Activated B cell treated with CpG ODN at 0.5 μM for 24 hours (primary cell): ENCODE measurements at regions not wholly inside any gene's neighbourhood (a gene's known extent, or its start where the extent isn't known, plus 50 kb on each side); places are given as distances from the start of the nearest gene placed in this dataset.

Experiments used
- ATAC-seq: fragments of 200-7000 bp; cut with Tn5 transposase; one replicate; pipeline ENCODE4 v1.10.0; 2021; ENCODE audit warnings: low read depth, mild to moderate bottlenecking, moderate library complexity
- CTCF ChIA-PET: fragments of 350-600 bp; sonication (Branson Sonifier 250); formaldehyde crosslinking; loops from one replicate; lab custom pipeline; 2021; ENCODE audit warnings: antibody characterized with exemption; lab: Charles Lee
- POLR2A ChIA-PET: fragments of 350-600 bp; sonication (Branson Sonifier 250); formaldehyde crosslinking; loops from one replicate; lab custom pipeline; 2021; ENCODE audit warnings: antibody characterized with exemption; lab: Charles Lee
- DNase-seq: peaks from one replicate; pipeline ENCODE4 v3.0.0; 2022
- H3K27ac Mint-ChIP-seq: one replicate; pipeline ENCODE4 v1.8.0; 2020; ENCODE audit warnings: mixed read lengths
- H3K27me3 Mint-ChIP-seq: one replicate; pipeline ENCODE4 v1.8.0; 2021; ENCODE audit warnings: mixed read lengths
- H3K36me3 Mint-ChIP-seq: one replicate; pipeline ENCODE4 v1.8.0; 2021; ENCODE audit warnings: low read depth, mixed read lengths
- H3K4me1 Mint-ChIP-seq: one replicate; pipeline ENCODE4 v1.8.0; 2021; ENCODE audit warnings: mixed read lengths
- H3K4me3 Mint-ChIP-seq: one replicate; pipeline ENCODE4 v1.8.0; 2020; ENCODE audit warnings: mild to moderate bottlenecking, mixed read lengths
- H3K9me3 Mint-ChIP-seq: one replicate; pipeline ENCODE4 v1.8.0; 2020; ENCODE audit warnings: mixed read lengths
- intact Hi-C: fragments of 100-400 bp; cut with micrococcal nuclease; formaldehyde crosslinking; loops from one replicate; pipeline ENCODE4 v1.15.1; 2024
- TF ChIP-seq, protein P1 (sequence below): fragments of 200-600 bp; IDR thresholded peaks from one replicate; pipeline ENCODE4 v1.8.0; 2022; ENCODE audit warnings: antibody characterized with exemption, mild to moderate bottlenecking

DNA sequence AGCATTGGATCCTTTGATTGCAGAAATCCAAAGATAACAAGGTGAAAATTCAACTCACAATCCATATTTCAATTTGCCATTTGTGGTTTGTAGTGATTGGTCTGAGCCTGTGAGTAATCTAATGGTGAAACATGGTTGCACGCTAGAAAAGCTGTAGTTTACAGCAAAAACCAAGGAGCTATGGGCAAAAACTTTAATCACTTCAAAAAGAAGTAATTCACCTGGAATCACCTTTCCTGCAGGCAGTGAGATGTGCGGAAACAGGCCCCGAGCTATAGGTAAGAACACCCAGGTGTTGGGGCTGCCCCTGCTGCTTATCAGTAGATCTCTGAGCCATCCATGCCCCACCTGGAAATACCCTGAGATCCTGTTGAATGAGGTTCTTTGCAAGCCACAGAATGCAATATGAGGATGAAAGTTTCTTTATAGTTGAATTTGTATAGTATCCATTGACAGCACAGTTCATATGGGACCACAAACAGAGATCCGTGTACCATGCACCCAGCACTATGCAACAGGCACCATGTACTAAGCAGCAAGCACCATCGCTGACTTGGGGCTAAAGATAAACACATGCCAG, 208.2 kb downstream of the SPP2 start:
- no peak for DNase-seq
- ChIA-PET CTCF (no interaction called here), POLR2A (no interaction called here)
- Mint-ChIP-seq H3K4me3 (no peak overlapping the region), H3K36me3 (no peaks in the 10 kb centered on the region), H3K9me3 (no peaks in the 10 kb centered on the region), H3K4me1 (no peaks in the 10 kb centered on the region), H3K27me3 (peaks cover 35% of the 10 kb centered on the region), H3K27ac (no peak overlapping the region)
- TF ChIP-seq, protein P1, sequence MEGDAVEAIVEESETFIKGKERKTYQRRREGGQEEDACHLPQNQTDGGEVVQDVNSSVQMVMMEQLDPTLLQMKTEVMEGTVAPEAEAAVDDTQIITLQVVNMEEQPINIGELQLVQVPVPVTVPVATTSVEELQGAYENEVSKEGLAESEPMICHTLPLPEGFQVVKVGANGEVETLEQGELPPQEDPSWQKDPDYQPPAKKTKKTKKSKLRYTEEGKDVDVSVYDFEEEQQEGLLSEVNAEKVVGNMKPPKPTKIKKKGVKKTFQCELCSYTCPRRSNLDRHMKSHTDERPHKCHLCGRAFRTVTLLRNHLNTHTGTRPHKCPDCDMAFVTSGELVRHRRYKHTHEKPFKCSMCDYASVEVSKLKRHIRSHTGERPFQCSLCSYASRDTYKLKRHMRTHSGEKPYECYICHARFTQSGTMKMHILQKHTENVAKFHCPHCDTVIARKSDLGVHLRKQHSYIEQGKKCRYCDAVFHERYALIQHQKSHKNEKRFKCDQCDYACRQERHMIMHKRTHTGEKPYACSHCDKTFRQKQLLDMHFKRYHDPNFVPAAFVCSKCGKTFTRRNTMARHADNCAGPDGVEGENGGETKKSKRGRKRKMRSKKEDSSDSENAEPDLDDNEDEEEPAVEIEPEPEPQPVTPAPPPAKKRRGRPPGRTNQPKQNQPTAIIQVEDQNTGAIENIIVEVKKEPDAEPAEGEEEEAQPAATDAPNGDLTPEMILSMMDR: no peak
- ATAC-seq: no peak
- intact Hi-C loops: no loop called here

DNA sequence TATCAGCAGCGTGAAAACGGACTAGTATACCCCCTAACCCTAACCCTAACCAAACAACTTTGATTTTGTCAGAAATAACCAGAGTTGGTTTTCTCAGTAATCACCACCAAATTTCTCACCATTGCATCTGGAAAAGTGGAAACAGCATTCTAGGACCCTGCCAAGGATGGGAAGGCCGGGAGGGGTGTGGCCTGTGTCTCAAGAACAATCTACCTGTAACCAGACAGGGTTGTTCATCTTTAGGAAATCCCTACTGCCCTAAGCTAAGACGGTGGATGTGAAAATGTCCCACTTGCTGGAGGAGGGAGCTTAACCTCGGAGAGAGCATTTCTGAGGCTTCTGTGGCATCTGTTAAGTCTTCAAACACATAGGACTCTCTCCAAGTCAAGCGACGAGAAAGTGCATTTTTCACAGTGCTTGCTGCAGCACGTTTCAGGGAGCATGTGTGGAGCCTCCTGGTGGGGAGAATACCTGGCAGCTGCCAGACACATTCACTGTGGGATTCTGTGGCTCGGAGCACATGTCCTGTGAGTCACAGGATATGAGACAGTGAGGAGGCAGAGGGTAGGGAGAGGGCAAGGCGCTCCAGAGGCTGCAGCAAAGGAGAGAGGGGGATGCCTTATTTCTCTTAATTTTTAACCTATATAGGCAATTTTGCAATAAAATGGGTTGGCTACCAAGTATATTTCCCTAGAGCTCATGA, 207.5 kb downstream of the SPP2 start:
- no peaks in the 10 kb centered on the region for H3K9me3 Mint-ChIP-seq
- no peak overlapping the region for H3K4me3 Mint-ChIP-seq
- no peaks in the 10 kb centered on the region for H3K36me3 Mint-ChIP-seq
- intact Hi-C loops: no loop called here
- TF ChIP-seq, protein P1: no peak
- no peaks in the 10 kb centered on the region for H3K4me1 Mint-ChIP-seq
- CTCF ChIA-PET: no interaction called here
- no peak for ATAC-seq
- POLR2A ChIA-PET: no interaction called here
- DNase-seq: no peak
- H3K27me3 Mint-ChIP-seq: peaks cover 32% of the 10 kb centered on the region
- H3K27ac Mint-ChIP-seq: no peak overlapping the region

DNA sequence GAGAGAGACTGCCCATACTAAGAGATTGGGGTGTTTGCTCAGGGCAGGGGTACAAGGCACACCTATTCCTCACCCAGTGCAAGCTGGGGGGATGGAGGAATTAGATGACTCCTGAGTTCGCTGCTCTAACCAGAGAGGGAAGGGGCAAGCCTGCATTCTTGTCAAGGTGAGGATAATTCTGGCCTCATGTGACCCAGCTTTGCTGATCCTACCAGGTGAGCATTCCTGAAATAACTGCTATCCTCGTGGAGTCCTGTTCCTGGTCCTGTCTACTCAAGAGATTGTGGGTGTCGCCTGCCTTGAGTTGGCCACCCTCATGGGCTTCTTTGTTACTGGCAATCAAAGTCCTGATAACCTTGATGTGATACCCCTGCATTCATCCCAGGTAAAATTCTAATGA, 206.0 kb downstream of the SPP2 start:
- intact Hi-C loops: no loop called here
- no peak for ATAC-seq
- TF ChIP-seq, protein P1: no peak
- H3K36me3 Mint-ChIP-seq: no peaks in the 10 kb centered on the region
- DNase-seq: no peak
- H3K9me3 Mint-ChIP-seq: no peaks in the 10 kb centered on the region
- no peak overlapping the region for H3K4me3 Mint-ChIP-seq
- H3K27ac Mint-ChIP-seq: no peak overlapping the region
- ChIA-PET POLR2A (no interaction called here), CTCF (no interaction called here)
- no peaks in the 10 kb centered on the region for H3K4me1 Mint-ChIP-seq
- peaks cover 42% of the 10 kb centered on the region for H3K27me3 Mint-ChIP-seq

DNA sequence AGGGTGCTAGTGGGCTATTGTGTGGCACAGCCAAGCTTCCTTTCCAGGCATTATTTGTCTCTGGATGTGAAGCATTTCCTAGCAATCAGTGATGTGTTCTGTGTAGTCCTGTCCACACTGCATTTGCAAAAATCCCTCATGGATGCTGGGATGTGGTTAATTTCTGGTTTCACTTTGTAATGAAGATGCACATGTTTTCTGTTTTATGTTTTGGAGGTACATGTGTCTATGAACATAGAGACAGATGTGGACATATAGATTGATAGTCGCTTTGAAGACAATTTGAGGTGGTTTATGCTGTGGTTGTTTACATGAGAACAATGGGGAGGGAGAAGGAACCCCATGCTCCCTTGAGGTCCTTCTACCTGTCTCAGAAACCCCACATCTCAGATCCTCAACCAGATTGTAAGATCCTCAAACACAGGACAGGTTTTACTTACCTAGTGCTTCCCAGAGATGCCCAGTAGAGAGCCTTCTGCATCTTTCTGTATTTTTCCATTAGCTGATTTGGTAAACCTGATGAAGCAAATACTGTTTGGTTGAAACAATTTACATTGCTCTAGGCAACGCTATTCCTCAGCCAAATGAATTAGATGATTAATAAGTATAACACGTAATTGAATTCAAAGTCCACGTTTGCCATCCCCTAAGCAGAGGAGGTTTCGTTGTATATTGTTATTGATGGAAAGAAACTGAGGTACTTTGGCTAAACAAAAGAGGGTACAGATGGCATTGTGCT, 204.4 kb downstream of the SPP2 start:
- no peaks in the 10 kb centered on the region for H3K9me3 Mint-ChIP-seq
- DNase-seq: no peak
- intact Hi-C loops: no loop called here
- H3K36me3 Mint-ChIP-seq: no peaks in the 10 kb centered on the region
- ATAC-seq: no peak
- ChIA-PET CTCF (interaction anchor here (1.0 kb wide), 1 partner anchor 120 kb away, joined by 3 read pairs; no protein-coding TSS in a partner anchor), POLR2A (no interaction called here)
- no peaks in the 10 kb centered on the region for H3K4me1 Mint-ChIP-seq
- no peak overlapping the region for H3K4me3 Mint-ChIP-seq
- no peak overlapping the region for H3K27ac Mint-ChIP-seq
- peaks cover 49% of the 10 kb centered on the region for H3K27me3 Mint-ChIP-seq
- TF ChIP-seq, protein P1: no peak

DNA sequence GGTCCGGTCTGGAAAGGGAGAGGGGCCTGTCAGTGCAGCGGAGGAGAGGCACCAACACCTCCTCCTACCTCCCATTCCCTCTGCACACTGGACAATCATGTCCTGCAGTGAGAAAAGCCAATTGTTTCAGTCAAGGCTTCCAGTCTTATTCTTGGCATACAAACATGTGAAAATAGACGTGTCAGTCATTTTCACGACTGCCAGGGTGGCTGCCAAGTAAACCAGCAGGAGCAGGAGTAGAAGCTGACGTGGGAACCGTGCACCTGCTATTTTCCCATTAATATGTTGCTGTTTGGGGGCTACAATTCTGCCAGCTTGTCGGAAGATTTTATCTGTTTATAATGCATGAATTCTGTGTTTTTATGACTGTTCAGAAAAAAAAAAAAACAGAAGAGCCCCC, 202.3 kb downstream of the SPP2 start:
- Mint-ChIP-seq H3K27me3 (peaks cover 41% of the 10 kb centered on the region), H3K9me3 (no peaks in the 10 kb centered on the region), H3K36me3 (no peaks in the 10 kb centered on the region), H3K4me1 (no peaks in the 10 kb centered on the region), H3K4me3 (no peak overlapping the region), H3K27ac (no peak overlapping the region)
- ChIA-PET CTCF (no interaction called here), POLR2A (no interaction called here)
- ATAC-seq: no peak
- intact Hi-C loops: no loop called here
- DNase-seq: no peak
- TF ChIP-seq, protein P1: no peak
